A673 (cell line): ENCODE measurements at regions not wholly inside any gene's neighbourhood (a gene's known extent, or its start where the extent isn't known, plus 50 kb on each side); places are given as distances from the start of the nearest gene placed in this dataset.

Experiments used
- CTCF ChIP-seq: fragments of 300-800, 200-600 bp; sonication (generic); conservative IDR thresholded peaks from 2 replicates; pipeline ENCODE4 v1.5.1; 2017; ENCODE audit warnings: low read depth, mild to moderate bottlenecking, antibody characterized with exemption, low read length, moderate library complexity, mixed read lengths
- EZH2 ChIP-seq: fragments of 200-600 bp; sonication (generic); IDR thresholded peaks from 2 replicates; pipeline ENCODE4 v1.6.1; 2017; ENCODE audit warnings: borderline replicate concordance, low read depth, mild to moderate bottlenecking, mixed read lengths, antibody characterized with exemption, low read length; ENCODE audit not compliant: poor library complexity, severe bottlenecking

GRCh38 chr18:40878371-40878770 lies 1076.7 kb upstream of the PIK3C3 start:
- TF ChIP-seq CTCF (no peak), EZH2 (no peak)
